ENCODE measurements at regions not wholly inside any gene's neighbourhood (a gene's known extent, or its start where the extent isn't known, plus 50 kb on each side); places are given as distances from the start of the nearest gene placed in this dataset.

GRCh38 chr14:105582639-105583038 is 56.3 kb downstream of the TMEM121 start:
- no peak for TF ChIP-seq POLR2AphosphoS5 (IDR thresholded peaks at IDR 0.05; ENCODE audit: low read depth, low read length)
- peak; percentile 46; the same call in 1 of the 2 replicates for TF ChIP-seq POLR2A (IDR thresholded peaks at IDR 0.05; ENCODE audit: low read depth, low read length)
- no peak for TF ChIP-seq TAF1 (IDR thresholded peaks at IDR 0.05; ENCODE audit: borderline replicate concordance, low read depth, low read length)
